K562 (cell line): ENCODE measurements at regions not wholly inside any gene's neighbourhood (a gene's known extent, or its start where the extent isn't known, plus 50 kb on each side); places are given as distances from the start of the nearest gene placed in this dataset.

Experiments used
- ARID1B ChIP-seq: fragments of 450-650 bp; IDR thresholded peaks from 2 replicates; pipeline ENCODE4 v1.6.1; 2016; ENCODE audit warnings: antibody characterized with exemption, mild to moderate bottlenecking, inconsistent platforms
- CHD1 ChIP-seq: fragments of 200-600 bp; sonication (generic); IDR thresholded peaks from one replicate; pipeline ENCODE4 v1.6.1; 2012; ENCODE audit warnings: mild to moderate bottlenecking, moderate library complexity, low read length, inconsistent platforms
- CHD4 ChIP-seq: fragments of 200-600 bp; sonication (generic); IDR thresholded peaks from 3 replicates; pipeline ENCODE4 v1.6.1; 2012; ENCODE audit warnings: low read depth, mild to moderate bottlenecking, mixed read lengths, low read length, inconsistent platforms; ENCODE audit not compliant: insufficient read depth, insufficient replicate concordance, poor library complexity, severe bottlenecking
- FOXK1 ChIP-seq: sonication (generic); formaldehyde crosslinking; IDR thresholded peaks from 2 replicates; pipeline ENCODE4 v1.8.0; 2022; ENCODE audit warnings: missing genetic modification reagents, mild to moderate bottlenecking, borderline replicate concordance
- MAZ ChIP-seq, 2 experiments: fragments of 450-650 bp in 1 of 2; sonication (generic) in 1 of 2; formaldehyde crosslinking; IDR thresholded peaks in 1 of 2; conservative IDR thresholded peaks in 1 of 2; 2 replicates each; pipeline versions ENCODE4 v1.4.0 to v1.5.0; 2020; ENCODE audit warnings: mild to moderate bottlenecking in 1 of 2, missing genetic modification reagents in 1 of 2
- MTA2 ChIP-seq: fragments of 450-650 bp; IDR thresholded peaks from 2 replicates; pipeline ENCODE4 v1.6.1; 2016; ENCODE audit warnings: low read depth
- MTA3 ChIP-seq: fragments of 450-650 bp; formaldehyde crosslinking; IDR thresholded peaks from 2 replicates; pipeline ENCODE4 v1.6.1; 2017; ENCODE audit warnings: mild to moderate bottlenecking, borderline replicate concordance
- NFATC3 ChIP-seq: fragments of 450-650 bp; IDR thresholded peaks from 2 replicates; pipeline ENCODE4 v1.6.1; 2017; ENCODE audit warnings: mild to moderate bottlenecking
- PRMT5 ChIP-seq: sonication (generic); formaldehyde crosslinking; IDR thresholded peaks from 2 replicates; pipeline ENCODE4 v1.5.0; 2020; ENCODE audit warnings: missing genetic modification reagents
- ZNF175 ChIP-seq: fragments of 200-800 bp; sonication (Bioruptor generic); IDR thresholded peaks from 2 replicates; pipeline ENCODE4 v1.6.1; 2016; ENCODE audit warnings: low read depth, mild to moderate bottlenecking, missing genetic modification characterization, missing compliant biosample characterization
- TF ChIP-seq, protein P1 (sequence below), 3 experiments: IDR thresholded peaks in 2 of 3; conservative IDR thresholded peaks in 1 of 3; 2 replicates each; pipeline ENCODE4 v1.5.1; 2011 to 2012; ENCODE audit warnings: low read length in 3 of 3, mild to moderate bottlenecking in 3 of 3, control low read depth in 2 of 3, improper control_type of control experiment in 1 of 3, inconsistent platforms in 1 of 3, low read depth in 1 of 3, mixed read lengths in 1 of 3, moderate library complexity in 1 of 3; ENCODE audit not compliant: insufficient read depth in 2 of 3
- TF ChIP-seq, protein P2 (sequence below): sonication (generic); formaldehyde crosslinking; IDR thresholded peaks from 2 replicates; pipeline ENCODE4 v1.8.0; 2022; ENCODE audit warnings: mild to moderate bottlenecking, missing genetic modification reagents, borderline replicate concordance
- TF ChIP-seq, protein P3 (sequence below): fragments of 450-650 bp; IDR thresholded peaks from 2 replicates; pipeline ENCODE4 v1.7.1; 2018; ENCODE audit warnings: mild to moderate bottlenecking, low read depth; ENCODE audit not compliant: partially characterized antibody

DNA sequence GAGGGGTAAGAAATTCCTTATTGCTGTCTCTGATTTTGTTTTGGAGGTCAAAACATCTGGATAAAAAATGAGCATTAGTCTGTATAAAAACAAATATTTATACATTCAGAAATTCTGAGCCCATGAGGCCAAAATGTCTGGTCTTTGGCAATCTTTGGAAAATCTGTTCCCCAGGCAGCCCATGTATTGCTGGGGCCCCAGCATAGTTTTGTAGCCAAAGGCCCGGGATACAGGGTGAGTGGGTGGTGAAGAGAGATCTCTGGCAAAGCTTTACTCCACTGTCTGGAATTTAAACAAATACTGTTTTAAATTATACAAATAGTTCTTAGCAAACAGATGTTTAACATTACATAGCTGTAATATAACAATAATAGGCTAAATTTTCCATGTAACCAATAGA is 134.7 kb upstream of the GALNT17 start:
- TF ChIP-seq FOXK1 (CRISPR knock-in tag) (no peak), CHD4 (no peak), ZNF175 (CRISPR knock-in tag) (no peak), ARID1B (no peak), PRMT5 (CRISPR knock-in tag) (no peak), MTA2 (no peak), NFATC3 (no peak), MAZ (CRISPR knock-in tag; conservative IDR thresholded peaks at IDR 0.05 in 1 of 2, IDR thresholded peaks at IDR 0.05 in 1 of 2) (no peak), CHD1 (no peak), MTA3 (no peak)
- TF ChIP-seq, protein P1, sequence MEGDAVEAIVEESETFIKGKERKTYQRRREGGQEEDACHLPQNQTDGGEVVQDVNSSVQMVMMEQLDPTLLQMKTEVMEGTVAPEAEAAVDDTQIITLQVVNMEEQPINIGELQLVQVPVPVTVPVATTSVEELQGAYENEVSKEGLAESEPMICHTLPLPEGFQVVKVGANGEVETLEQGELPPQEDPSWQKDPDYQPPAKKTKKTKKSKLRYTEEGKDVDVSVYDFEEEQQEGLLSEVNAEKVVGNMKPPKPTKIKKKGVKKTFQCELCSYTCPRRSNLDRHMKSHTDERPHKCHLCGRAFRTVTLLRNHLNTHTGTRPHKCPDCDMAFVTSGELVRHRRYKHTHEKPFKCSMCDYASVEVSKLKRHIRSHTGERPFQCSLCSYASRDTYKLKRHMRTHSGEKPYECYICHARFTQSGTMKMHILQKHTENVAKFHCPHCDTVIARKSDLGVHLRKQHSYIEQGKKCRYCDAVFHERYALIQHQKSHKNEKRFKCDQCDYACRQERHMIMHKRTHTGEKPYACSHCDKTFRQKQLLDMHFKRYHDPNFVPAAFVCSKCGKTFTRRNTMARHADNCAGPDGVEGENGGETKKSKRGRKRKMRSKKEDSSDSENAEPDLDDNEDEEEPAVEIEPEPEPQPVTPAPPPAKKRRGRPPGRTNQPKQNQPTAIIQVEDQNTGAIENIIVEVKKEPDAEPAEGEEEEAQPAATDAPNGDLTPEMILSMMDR (IDR thresholded peaks at IDR 0.05 in 2 of 3, conservative IDR thresholded peaks at IDR 0.05 in 1 of 3; ENCODE audit: insufficient read depth in 2 of 3, low read depth in 1 of 3, low read length in 3 of 3) = no peak
- TF ChIP-seq, protein P2, sequence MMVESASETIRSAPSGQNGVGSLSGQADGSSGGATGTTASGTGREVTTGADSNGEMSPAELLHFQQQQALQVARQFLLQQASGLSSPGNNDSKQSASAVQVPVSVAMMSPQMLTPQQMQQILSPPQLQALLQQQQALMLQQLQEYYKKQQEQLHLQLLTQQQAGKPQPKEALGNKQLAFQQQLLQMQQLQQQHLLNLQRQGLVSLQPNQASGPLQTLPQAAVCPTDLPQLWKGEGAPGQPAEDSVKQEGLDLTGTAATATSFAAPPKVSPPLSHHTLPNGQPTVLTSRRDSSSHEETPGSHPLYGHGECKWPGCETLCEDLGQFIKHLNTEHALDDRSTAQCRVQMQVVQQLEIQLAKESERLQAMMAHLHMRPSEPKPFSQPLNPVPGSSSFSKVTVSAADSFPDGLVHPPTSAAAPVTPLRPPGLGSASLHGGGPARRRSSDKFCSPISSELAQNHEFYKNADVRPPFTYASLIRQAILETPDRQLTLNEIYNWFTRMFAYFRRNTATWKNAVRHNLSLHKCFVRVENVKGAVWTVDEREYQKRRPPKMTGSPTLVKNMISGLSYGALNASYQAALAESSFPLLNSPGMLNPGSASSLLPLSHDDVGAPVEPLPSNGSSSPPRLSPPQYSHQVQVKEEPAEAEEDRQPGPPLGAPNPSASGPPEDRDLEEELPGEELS (CRISPR knock-in tag) = no peak
- TF ChIP-seq, protein P3, sequence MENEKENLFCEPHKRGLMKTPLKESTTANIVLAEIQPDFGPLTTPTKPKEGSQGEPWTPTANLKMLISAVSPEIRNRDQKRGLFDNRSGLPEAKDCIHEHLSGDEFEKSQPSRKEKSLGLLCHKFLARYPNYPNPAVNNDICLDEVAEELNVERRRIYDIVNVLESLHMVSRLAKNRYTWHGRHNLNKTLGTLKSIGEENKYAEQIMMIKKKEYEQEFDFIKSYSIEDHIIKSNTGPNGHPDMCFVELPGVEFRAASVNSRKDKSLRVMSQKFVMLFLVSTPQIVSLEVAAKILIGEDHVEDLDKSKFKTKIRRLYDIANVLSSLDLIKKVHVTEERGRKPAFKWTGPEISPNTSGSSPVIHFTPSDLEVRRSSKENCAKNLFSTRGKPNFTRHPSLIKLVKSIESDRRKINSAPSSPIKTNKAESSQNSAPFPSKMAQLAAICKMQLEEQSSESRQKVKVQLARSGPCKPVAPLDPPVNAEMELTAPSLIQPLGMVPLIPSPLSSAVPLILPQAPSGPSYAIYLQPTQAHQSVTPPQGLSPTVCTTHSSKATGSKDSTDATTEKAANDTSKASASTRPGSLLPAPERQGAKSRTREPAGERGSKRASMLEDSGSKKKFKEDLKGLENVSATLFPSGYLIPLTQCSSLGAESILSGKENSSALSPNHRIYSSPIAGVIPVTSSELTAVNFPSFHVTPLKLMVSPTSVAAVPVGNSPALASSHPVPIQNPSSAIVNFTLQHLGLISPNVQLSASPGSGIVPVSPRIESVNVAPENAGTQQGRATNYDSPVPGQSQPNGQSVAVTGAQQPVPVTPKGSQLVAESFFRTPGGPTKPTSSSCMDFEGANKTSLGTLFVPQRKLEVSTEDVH = no peak
